ENCODE measurements at regions not wholly inside any gene's neighbourhood (a gene's known extent, or its start where the extent isn't known, plus 50 kb on each side); places are given as distances from the start of the nearest gene placed in this dataset.

DNA sequence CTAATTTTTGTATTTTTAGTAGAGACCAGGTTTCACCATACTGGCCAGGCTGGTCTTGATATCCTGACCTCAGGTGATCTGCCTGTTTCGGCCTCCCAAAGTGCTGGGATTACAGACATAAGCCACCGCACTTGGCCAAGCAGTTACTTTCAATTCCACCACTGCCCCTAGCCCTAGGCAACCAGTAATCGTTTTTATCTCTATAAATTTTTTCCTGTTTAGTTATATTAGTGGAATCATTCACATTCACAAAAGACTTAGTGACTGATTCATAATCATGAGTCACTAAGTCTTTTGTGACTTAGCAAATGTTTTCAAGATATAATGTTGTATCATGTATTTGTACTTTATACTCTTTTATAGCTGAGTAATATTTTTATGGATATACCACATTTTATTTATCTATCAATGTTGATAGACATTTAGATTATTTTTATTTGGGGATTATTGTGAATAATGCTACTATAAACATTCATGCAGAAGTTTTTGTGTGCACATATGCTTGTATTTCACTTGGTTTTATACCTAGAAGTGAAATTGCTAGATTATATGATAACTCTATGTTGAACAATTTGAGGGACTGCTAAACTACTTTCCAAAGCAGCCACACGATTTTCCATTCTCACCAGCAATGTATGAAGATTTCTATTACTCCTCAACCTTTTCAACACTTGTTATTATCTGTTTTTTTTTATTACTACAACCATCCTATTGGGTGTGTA is 421.4 kb upstream of the ID4 start:
- H3K36me3 Mint-ChIP-seq (ENCODE audit: insufficient read depth) = no peaks in the 10 kb centered on the region
- H3K9me3 Mint-ChIP-seq = peaks cover 8% of the 10 kb centered on the region
- no peak overlapping the region for H3K4me3 Mint-ChIP-seq
- ATAC-seq = no peak
- no peaks in the 10 kb centered on the region for H3K27me3 Mint-ChIP-seq (ENCODE audit: low read depth)
- DNase-seq = no peak
- no peaks in the 10 kb centered on the region for H3K4me1 Mint-ChIP-seq (ENCODE audit: low read depth)

DNA sequence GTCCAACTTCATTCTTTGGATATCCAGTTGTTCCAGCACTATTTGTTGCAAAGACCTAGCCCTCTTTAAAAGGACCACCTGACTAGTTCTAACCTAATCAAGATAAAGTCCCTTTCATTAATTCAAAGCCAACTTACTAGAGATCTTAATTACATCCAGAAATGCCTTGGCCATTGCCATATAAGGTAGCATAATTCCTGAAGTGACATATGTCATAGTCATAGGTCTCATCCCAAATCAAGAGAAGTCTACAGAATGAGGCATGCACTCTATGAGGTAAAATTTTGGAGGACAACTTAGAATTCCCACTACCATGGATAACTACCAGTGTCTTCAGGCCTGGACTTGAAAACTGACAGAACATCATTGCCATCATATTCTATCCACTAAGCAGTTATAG is 420.4 kb upstream of the ID4 start:
- Mint-ChIP-seq H3K27me3 (ENCODE audit: low read depth) (no peaks in the 10 kb centered on the region), H3K4me1 (ENCODE audit: low read depth) (no peaks in the 10 kb centered on the region), H3K4me3 (no peak overlapping the region), H3K9me3 (peaks cover 8% of the 10 kb centered on the region), H3K36me3 (ENCODE audit: insufficient read depth) (no peaks in the 10 kb centered on the region)
- DNase-seq = no peak
- ATAC-seq = no peak

GRCh38 chr6:19417713-19418112 is 419.5 kb upstream of the ID4 start:
- no peaks in the 10 kb centered on the region for H3K4me1 Mint-ChIP-seq (ENCODE audit: low read depth)
- ATAC-seq (no peak), DNase-seq (no peak)
- H3K36me3 Mint-ChIP-seq (ENCODE audit: insufficient read depth) = no peaks in the 10 kb centered on the region
- H3K27me3 Mint-ChIP-seq (ENCODE audit: low read depth) = no peaks in the 10 kb centered on the region
- no peak overlapping the region for H3K4me3 Mint-ChIP-seq
- peaks cover 8% of the 10 kb centered on the region for H3K9me3 Mint-ChIP-seq

DNA sequence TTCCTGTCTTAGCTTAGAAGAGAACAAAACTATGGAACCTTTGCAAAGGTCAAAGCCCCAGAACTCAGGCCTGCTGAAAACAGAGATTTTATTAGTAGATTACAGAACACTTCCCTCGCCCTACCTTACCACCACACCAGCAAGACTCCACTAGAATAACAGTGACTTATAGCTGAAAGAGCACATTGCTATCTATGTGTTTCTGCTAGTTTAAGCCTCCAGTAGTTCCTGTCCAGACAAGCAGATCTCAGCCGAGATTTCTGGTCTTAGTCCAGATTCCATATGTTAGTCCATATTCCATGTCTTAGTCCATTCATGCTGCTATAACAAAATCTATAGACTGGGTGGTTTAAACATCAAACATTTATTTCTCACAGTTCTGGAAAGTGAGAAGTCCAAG is 412.3 kb upstream of the ID4 start:
- no peaks in the 10 kb centered on the region for H3K36me3 Mint-ChIP-seq (ENCODE audit: insufficient read depth)
- no peaks in the 10 kb centered on the region for H3K4me1 Mint-ChIP-seq (ENCODE audit: low read depth)
- H3K9me3 Mint-ChIP-seq = peaks cover 3% of the 10 kb centered on the region
- DNase-seq = no peak
- H3K27me3 Mint-ChIP-seq (ENCODE audit: low read depth) = no peaks in the 10 kb centered on the region
- ATAC-seq = no peak
- no peak overlapping the region for H3K4me3 Mint-ChIP-seq

- DNase-seq = no peak
- Mint-ChIP-seq H3K9me3 (peaks cover 3% of the 10 kb centered on the region), H3K4me1 (ENCODE audit: low read depth) (no peaks in the 10 kb centered on the region), H3K4me3 (no peak overlapping the region), H3K36me3 (ENCODE audit: insufficient read depth) (no peaks in the 10 kb centered on the region), H3K27me3 (ENCODE audit: low read depth) (no peaks in the 10 kb centered on the region)
- no peak for ATAC-seq
Measured at GRCh38 chr6:19427548-19427947, 409.6 kb upstream of the ID4 start.

GRCh38 chr6:19432966-19433498 is 404.1 kb upstream of the ID4 start:
- no peaks in the 10 kb centered on the region for H3K4me1 Mint-ChIP-seq (ENCODE audit: low read depth)
- ATAC-seq (no peak), DNase-seq (no peak)
- H3K9me3 Mint-ChIP-seq = peaks cover 10% of the 10 kb centered on the region
- H3K36me3 Mint-ChIP-seq (ENCODE audit: insufficient read depth) = no peaks in the 10 kb centered on the region
- H3K4me3 Mint-ChIP-seq = no peak overlapping the region
- H3K27me3 Mint-ChIP-seq (ENCODE audit: low read depth) = no peaks in the 10 kb centered on the region

GRCh38 chr6:19434065-19434464 is 403.1 kb upstream of the ID4 start:
- no peak for DNase-seq

DNA sequence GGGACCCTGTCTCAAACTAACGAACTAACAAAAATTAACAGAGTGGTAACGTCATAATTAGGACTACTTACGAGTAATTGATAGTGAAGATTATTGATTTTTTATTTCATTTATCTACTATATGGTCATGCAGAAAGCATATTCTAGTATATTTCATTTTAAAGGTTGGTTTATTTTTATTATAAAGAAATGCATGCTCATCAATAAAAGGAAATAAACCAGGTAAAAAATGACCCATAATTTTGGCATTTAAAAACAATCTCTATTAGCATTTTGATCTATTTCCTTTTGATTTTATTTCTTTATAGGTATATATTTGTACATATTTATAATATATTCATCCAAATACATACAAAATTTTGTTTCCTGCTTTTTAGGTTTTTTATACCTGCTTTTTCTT is 401.4 kb upstream of the ID4 start:
- Mint-ChIP-seq H3K27me3 (ENCODE audit: low read depth) (no peaks in the 10 kb centered on the region), H3K4me3 (no peak overlapping the region), H3K36me3 (ENCODE audit: insufficient read depth) (no peaks in the 10 kb centered on the region), H3K9me3 (peaks cover 11% of the 10 kb centered on the region), H3K4me1 (ENCODE audit: low read depth) (no peaks in the 10 kb centered on the region)
- DNase-seq (no peak), ATAC-seq (no peak)

More at GRCh38 chr6:19434065-19434464, 403.1 kb upstream of the ID4 start:
- H3K9me3 Mint-ChIP-seq = peaks cover 11% of the 10 kb centered on the region
- no peak for ATAC-seq
- H3K27me3 Mint-ChIP-seq (ENCODE audit: low read depth) = no peaks in the 10 kb centered on the region
- H3K36me3 Mint-ChIP-seq (ENCODE audit: insufficient read depth) = no peaks in the 10 kb centered on the region
- no peaks in the 10 kb centered on the region for H3K4me1 Mint-ChIP-seq (ENCODE audit: low read depth)
- no peak overlapping the region for H3K4me3 Mint-ChIP-seq

DNA sequence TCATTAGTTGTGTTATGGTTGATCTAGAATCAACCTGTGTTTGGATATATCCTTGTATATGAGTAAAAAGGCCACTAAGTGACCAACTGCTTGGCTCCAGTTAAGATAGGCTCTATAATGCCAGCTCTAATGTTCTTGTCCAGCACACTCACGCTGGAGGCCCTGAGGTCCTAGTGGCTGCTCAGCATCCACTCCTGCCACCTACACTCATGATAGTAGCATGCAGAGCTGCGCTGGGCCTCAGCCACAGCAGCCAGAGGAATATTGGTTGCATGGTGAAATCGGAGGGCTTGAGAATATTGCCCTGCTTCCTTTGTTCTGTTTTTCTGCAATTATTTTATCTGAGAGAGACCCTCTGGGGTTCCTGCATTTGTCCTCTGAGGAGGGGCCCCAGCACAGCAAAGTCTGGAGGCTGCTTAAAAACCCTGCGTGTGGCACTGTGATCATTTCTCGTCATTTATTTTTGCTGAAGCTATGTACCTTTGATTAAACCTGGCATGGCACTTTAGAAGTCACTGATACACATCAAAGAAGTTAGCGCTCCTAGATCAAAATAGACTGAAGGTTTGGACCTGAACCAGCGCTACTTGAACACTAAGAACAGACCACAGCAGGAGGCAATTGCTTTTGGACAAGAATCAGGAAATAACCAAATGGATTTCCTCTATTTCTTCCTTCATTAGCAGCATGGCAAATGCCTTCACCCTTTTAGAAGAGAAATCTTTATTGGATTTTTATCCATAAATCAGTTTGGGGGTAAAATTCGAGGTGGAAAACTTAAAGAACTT is 398.4 kb upstream of the ID4 start:
- Mint-ChIP-seq H3K36me3 (ENCODE audit: insufficient read depth) (no peaks in the 10 kb centered on the region), H3K27me3 (ENCODE audit: low read depth) (no peaks in the 10 kb centered on the region), H3K4me3 (no peak overlapping the region), H3K4me1 (ENCODE audit: low read depth) (no peaks in the 10 kb centered on the region), H3K9me3 (peaks cover 11% of the 10 kb centered on the region)
- ATAC-seq = no peak
- no peak for DNase-seq

GRCh38 chr6:19440531-19440930 is 396.6 kb upstream of the ID4 start:
- H3K27me3 Mint-ChIP-seq (ENCODE audit: low read depth) = no peaks in the 10 kb centered on the region
- DNase-seq (no peak), ATAC-seq (no peak)
- H3K9me3 Mint-ChIP-seq = peaks cover 11% of the 10 kb centered on the region
- H3K4me1 Mint-ChIP-seq (ENCODE audit: low read depth) = no peaks in the 10 kb centered on the region
- H3K36me3 Mint-ChIP-seq (ENCODE audit: insufficient read depth) = no peaks in the 10 kb centered on the region
- no peak overlapping the region for H3K4me3 Mint-ChIP-seq

GRCh38 chr6:19443411-19443810 is 393.8 kb upstream of the ID4 start:
- Mint-ChIP-seq H3K9me3 (no peaks in the 10 kb centered on the region), H3K4me3 (no peak overlapping the region), H3K36me3 (ENCODE audit: insufficient read depth) (no peaks in the 10 kb centered on the region), H3K27me3 (ENCODE audit: low read depth) (no peaks in the 10 kb centered on the region), H3K4me1 (ENCODE audit: low read depth) (no peaks in the 10 kb centered on the region)
- ATAC-seq = no peak
- no peak for DNase-seq

GRCh38 chr6:19444041-19444440 is 393.1 kb upstream of the ID4 start:
- Mint-ChIP-seq H3K9me3 (no peaks in the 10 kb centered on the region), H3K27me3 (ENCODE audit: low read depth) (no peaks in the 10 kb centered on the region), H3K36me3 (ENCODE audit: insufficient read depth) (no peaks in the 10 kb centered on the region), H3K4me1 (ENCODE audit: low read depth) (no peaks in the 10 kb centered on the region), H3K4me3 (no peak overlapping the region)
- DNase-seq (no peak), ATAC-seq (no peak)

GRCh38 chr6:19444481-19444880 is 392.7 kb upstream of the ID4 start:
- H3K4me3 Mint-ChIP-seq = no peak overlapping the region
- no peaks in the 10 kb centered on the region for H3K27me3 Mint-ChIP-seq (ENCODE audit: low read depth)
- DNase-seq (no peak), ATAC-seq (no peak)
- no peaks in the 10 kb centered on the region for H3K4me1 Mint-ChIP-seq (ENCODE audit: low read depth)
- no peaks in the 10 kb centered on the region for H3K9me3 Mint-ChIP-seq
- H3K36me3 Mint-ChIP-seq (ENCODE audit: insufficient read depth) = no peaks in the 10 kb centered on the region

DNA sequence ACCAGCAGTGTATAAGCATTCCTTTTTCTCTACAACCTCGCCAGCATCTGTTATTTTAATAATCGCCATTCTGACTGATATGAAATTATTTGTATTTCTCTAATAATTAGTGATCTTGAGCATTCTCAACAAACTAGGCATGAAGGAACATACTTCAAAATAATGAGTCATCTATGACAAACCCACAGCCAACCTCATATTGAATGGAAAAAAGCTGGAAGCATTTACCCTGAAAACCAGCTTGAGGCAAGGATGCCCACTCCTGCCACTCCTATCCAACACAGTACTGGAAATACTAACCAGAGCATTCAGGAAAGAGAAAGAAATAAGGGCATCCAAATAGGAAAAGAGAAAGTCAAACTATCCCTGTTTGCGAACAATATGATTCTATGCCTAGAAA is 390.6 kb upstream of the ID4 start:
- no peaks in the 10 kb centered on the region for H3K36me3 Mint-ChIP-seq (ENCODE audit: insufficient read depth)
- H3K4me3 Mint-ChIP-seq = no peak overlapping the region
- ATAC-seq (no peak), DNase-seq (no peak)
- H3K27me3 Mint-ChIP-seq (ENCODE audit: low read depth) = no peaks in the 10 kb centered on the region
- H3K9me3 Mint-ChIP-seq = no peaks in the 10 kb centered on the region
- no peaks in the 10 kb centered on the region for H3K4me1 Mint-ChIP-seq (ENCODE audit: low read depth)

DNA sequence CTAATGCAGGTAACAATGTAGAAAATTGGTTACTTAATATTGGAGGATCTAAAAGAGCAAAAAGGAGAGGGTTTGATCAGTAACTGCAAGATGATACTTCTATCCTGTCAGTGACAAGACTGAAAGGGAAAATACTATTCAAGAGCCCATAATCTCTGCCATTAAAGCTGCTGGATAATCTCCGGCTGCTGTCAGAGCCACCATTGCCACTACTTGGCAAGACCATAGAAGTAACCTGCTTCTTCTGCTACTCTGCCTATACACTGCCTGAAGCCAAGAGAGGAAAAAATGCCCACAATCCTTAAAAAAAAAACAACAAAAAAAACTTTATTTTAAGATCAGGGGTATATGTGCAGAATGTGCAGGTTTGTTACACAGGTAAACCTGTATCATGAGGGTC is 386.5 kb upstream of the ID4 start:
- ATAC-seq (no peak), DNase-seq (no peak)
- Mint-ChIP-seq H3K9me3 (no peaks in the 10 kb centered on the region), H3K27me3 (ENCODE audit: low read depth) (no peaks in the 10 kb centered on the region), H3K36me3 (ENCODE audit: insufficient read depth) (no peaks in the 10 kb centered on the region), H3K4me1 (ENCODE audit: low read depth) (no peaks in the 10 kb centered on the region), H3K4me3 (no peak overlapping the region)
